SK-N-SH treated with all-trans-retinoic acid at 6 μM for 48 hours (cell line): ENCODE measurements at regions not wholly inside any gene's neighbourhood (a gene's known extent, or its start where the extent isn't known, plus 50 kb on each side); places are given as distances from the start of the nearest gene placed in this dataset.

Experiments
- ATAC-seq: fragments of 200-7000 bp; cut with Tn5 transposase; 3 replicates; pipeline ENCODE4 v1.9.1; 2020; ENCODE audit warnings: mild to moderate bottlenecking, moderate library complexity
- ARNTL ChIP-seq: fragments of 450-650 bp; formaldehyde crosslinking; IDR thresholded peaks from 2 replicates; pipeline ENCODE4 v1.5.0; 2020; ENCODE audit warnings: low read depth, mild to moderate bottlenecking, moderate library complexity, borderline replicate concordance
- BACH2 ChIP-seq: fragments of 250-450 bp; sonication (Bioruptor Pico); IDR thresholded peaks from 2 replicates; pipeline ENCODE4 v1.9.0; 2021; ENCODE audit warnings: mild to moderate bottlenecking, borderline replicate concordance
- CREB5 ChIP-seq: fragments of 250-450 bp; sonication (Bioruptor Pico); IDR thresholded peaks from 2 replicates; pipeline ENCODE4 v1.5.1; 2020; ENCODE audit warnings: low read depth, mild to moderate bottlenecking, moderate library complexity
- CSDC2 ChIP-seq: fragments of 250-450 bp; sonication (Bioruptor Pico); IDR thresholded peaks from 2 replicates; pipeline ENCODE4 v1.5.0; 2020; ENCODE audit warnings: mild to moderate bottlenecking, moderate library complexity
- CSRNP3 ChIP-seq: fragments of 250-450 bp; sonication (Bioruptor Pico); IDR thresholded peaks from 2 replicates; pipeline ENCODE4 v1.5.1; 2021; ENCODE audit warnings: mild to moderate bottlenecking, moderate library complexity
- ESRRG ChIP-seq: fragments of 250-450 bp; sonication (Bioruptor Pico); IDR thresholded peaks from 2 replicates; pipeline ENCODE4 v1.6.1; 2021; ENCODE audit warnings: mild to moderate bottlenecking
- GLIS3 ChIP-seq: fragments of 250-450 bp; sonication (Bioruptor Pico); IDR thresholded peaks from 2 replicates; pipeline ENCODE4 v1.5.0; 2020; ENCODE audit warnings: mild to moderate bottlenecking, moderate library complexity
- ISL1 ChIP-seq: fragments of 250-450 bp; sonication (Bioruptor Pico); IDR thresholded peaks from 2 replicates; pipeline ENCODE4 v2.1.2; 2022; ENCODE audit warnings: mild to moderate bottlenecking, moderate library complexity
- OSR1 ChIP-seq: fragments of 250-450 bp; sonication (Bioruptor Pico); IDR thresholded peaks from 2 replicates; pipeline ENCODE4 v1.8.0; 2022; ENCODE audit warnings: moderate library complexity, mild to moderate bottlenecking, inconsistent platforms
- PATZ1 ChIP-seq: fragments of 250-450 bp; sonication (Bioruptor Pico); IDR thresholded peaks from 2 replicates; pipeline ENCODE4 v1.8.0; 2020; ENCODE audit warnings: mild to moderate bottlenecking, moderate library complexity, borderline replicate concordance
- POU6F1 ChIP-seq: fragments of 250-450 bp; sonication (Bioruptor Pico); IDR thresholded peaks from 2 replicates; pipeline ENCODE4 v1.8.0; 2021; ENCODE audit warnings: low read depth, mild to moderate bottlenecking, moderate library complexity, borderline replicate concordance
- PPARA ChIP-seq: fragments of 250-450 bp; sonication (Bioruptor Pico); IDR thresholded peaks from 2 replicates; pipeline ENCODE4 v1.5.0; 2020; ENCODE audit warnings: mild to moderate bottlenecking, borderline replicate concordance
- RARB ChIP-seq: fragments of 250-450 bp; sonication (Bioruptor Pico); IDR thresholded peaks from 2 replicates; pipeline ENCODE4 v1.8.0; 2021; ENCODE audit warnings: mild to moderate bottlenecking, moderate library complexity
- TCF4 ChIP-seq: fragments of 250-450 bp; sonication (Bioruptor Pico); IDR thresholded peaks from 2 replicates; pipeline ENCODE4 v1.8.0; 2021; ENCODE audit warnings: mild to moderate bottlenecking, moderate library complexity, borderline replicate concordance
- TOX ChIP-seq: fragments of 250-450 bp; sonication (Bioruptor Pico); IDR thresholded peaks from 2 replicates; pipeline ENCODE4 v1.8.0; 2021; ENCODE audit warnings: mild to moderate bottlenecking, moderate library complexity, borderline replicate concordance
- TSHZ2 ChIP-seq: fragments of 250-450 bp; sonication (Bioruptor Pico); IDR thresholded peaks from 2 replicates; pipeline ENCODE4 v1.5.0; 2020; ENCODE audit warnings: mild to moderate bottlenecking, moderate library complexity
- ZC3H10 ChIP-seq: fragments of 250-450 bp; sonication (Bioruptor Pico); IDR thresholded peaks from 2 replicates; pipeline ENCODE4 v1.5.1; 2021; ENCODE audit warnings: mild to moderate bottlenecking, moderate library complexity
- ZFP3 ChIP-seq: fragments of 250-450 bp; sonication (Bioruptor Pico); IDR thresholded peaks from 2 replicates; pipeline ENCODE4 v1.5.0; 2020; ENCODE audit warnings: mild to moderate bottlenecking, moderate library complexity
- ZFP30 ChIP-seq: fragments of 450-650 bp; formaldehyde crosslinking; IDR thresholded peaks from 2 replicates; pipeline ENCODE4 v1.5.0; 2022; ENCODE audit warnings: mild to moderate bottlenecking, moderate library complexity
- ZNF565 ChIP-seq: fragments of 450-650 bp; formaldehyde crosslinking; conservative IDR thresholded peaks from 2 replicates; pipeline ENCODE4 v1.5.0; 2020; ENCODE audit warnings: low read depth, mild to moderate bottlenecking, moderate library complexity
- ZNF70 ChIP-seq: fragments of 450-650 bp; formaldehyde crosslinking; IDR thresholded peaks from 2 replicates; pipeline ENCODE4 v1.5.0; 2020; ENCODE audit warnings: mild to moderate bottlenecking, moderate library complexity
- ZNF8 ChIP-seq: fragments of 450-650 bp; formaldehyde crosslinking; IDR thresholded peaks from 2 replicates; pipeline ENCODE4 v1.5.0; 2020; ENCODE audit warnings: mild to moderate bottlenecking, moderate library complexity

GRCh38 chr20:17137692-17138091, 89.1 kb upstream of the PCSK2 start:
- ATAC-seq, result no peak

GRCh38 chr20:17138237-17138636, 88.6 kb upstream of the PCSK2 start:
- TF ChIP-seq OSR1 (CRISPR knock-in tag) (no peak), CSDC2 (no peak), TCF4 (CRISPR knock-in tag) (no peak), GLIS3 (no peak), PPARA (CRISPR knock-in tag) (no peak), RARB (CRISPR knock-in tag) (no peak), TSHZ2 (CRISPR knock-in tag) (no peak), ESRRG (CRISPR knock-in tag) (no peak), CREB5 (CRISPR knock-in tag) (no peak), ZC3H10 (no peak), ZFP30 (CRISPR knock-in tag) (no peak), POU6F1 (no peak), ZFP3 (CRISPR knock-in tag) (no peak), CSRNP3 (CRISPR knock-in tag) (no peak), BACH2 (no peak), ISL1 (CRISPR knock-in tag) (no peak)

More at GRCh38 chr20:17137692-17138091, 89.1 kb upstream of the PCSK2 start:
- TF ChIP-seq GLIS3, result no peak
- TF ChIP-seq ZFP3 (CRISPR knock-in tag), result no peak
- TF ChIP-seq CSDC2, result no peak
- TF ChIP-seq RARB (CRISPR knock-in tag), result no peak
- TF ChIP-seq ZNF565 (CRISPR knock-in tag), result no peak
- TF ChIP-seq ZC3H10, result no peak
- no peak for TF ChIP-seq ZNF70
- TF ChIP-seq ZNF8 (CRISPR knock-in tag), result no peak
- TF ChIP-seq BACH2, result no peak
- no peak for TF ChIP-seq OSR1 (CRISPR knock-in tag)
- no peak for TF ChIP-seq TSHZ2 (CRISPR knock-in tag)
- no peak for TF ChIP-seq ARNTL (CRISPR knock-in tag)

GRCh38 chr20:17140894-17141293, 85.9 kb upstream of the PCSK2 start:
- TF ChIP-seq ZFP30 (CRISPR knock-in tag) (no peak), TOX (no peak), ZNF70 (no peak), ZC3H10 (no peak), ZFP3 (CRISPR knock-in tag) (no peak), ZNF565 (CRISPR knock-in tag) (no peak), CREB5 (CRISPR knock-in tag) (no peak), PATZ1 (CRISPR knock-in tag) (no peak), ISL1 (CRISPR knock-in tag) (no peak), TCF4 (CRISPR knock-in tag) (no peak), OSR1 (CRISPR knock-in tag) (no peak), GLIS3 (no peak)
- ATAC-seq, result no peak

More at GRCh38 chr20:17138237-17138636, 88.6 kb upstream of the PCSK2 start:
- no peak for ATAC-seq
